ENCODE measurements at regions not wholly inside any gene's neighbourhood (a gene's known extent, or its start where the extent isn't known, plus 50 kb on each side); places are given as distances from the start of the nearest gene placed in this dataset.

DNA sequence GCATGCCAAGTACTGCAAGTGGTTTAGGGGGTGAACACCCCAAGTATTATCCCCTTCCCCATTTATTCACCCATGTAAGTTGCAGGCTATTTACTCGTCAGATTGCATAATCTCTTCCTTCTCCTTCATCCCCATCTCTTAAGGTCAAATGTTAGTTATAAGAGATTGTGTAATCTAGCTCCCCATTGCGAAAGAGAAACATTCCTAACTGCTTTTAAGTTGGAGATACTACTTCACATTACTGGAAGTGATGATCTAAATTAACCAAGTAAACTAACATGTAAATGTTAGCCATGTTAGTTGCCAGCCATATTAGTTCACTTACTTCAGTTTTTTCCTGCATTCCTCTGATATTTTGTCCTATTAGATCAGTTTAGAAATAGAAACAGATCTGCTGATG, 262.3 kb downstream of the TAF11L14 start:
- intact Hi-C loops (cut with DNase I), result no loop called here
- Histone ChIP-seq H3K27me3 (ENCODE audit: control insufficient read depth in 1 of 2, insufficient read depth in 2 of 2, low read length in 1 of 2) (no peaks in the 10 kb centered on the region), H3K4me3 (ENCODE audit: low read length in 2 of 2) (no peak overlapping the region), H3K36me3 (ENCODE audit: control insufficient read depth in 1 of 2, insufficient read depth in 2 of 2, low read length in 1 of 2) (no peaks in the 10 kb centered on the region), H3K27ac (ENCODE audit: low read depth in 1 of 2, low read length in 2 of 2) (no peak overlapping the region), H3K9me3 (ENCODE audit: control insufficient read depth, low read length) (peaks cover 1% of the 10 kb centered on the region), H3K4me1 (ENCODE audit: control insufficient read depth in 1 of 2, insufficient read depth in 2 of 2, low read length in 2 of 2) (no peaks in the 10 kb centered on the region)
- no peak for DNase-seq
- WGBS, 2 donors, result 74 to 84% methylated on average over 2 of the region's 2 CpGs
- ATAC-seq (ENCODE audit: low FRiP score), result peak; percentile 76

DNA sequence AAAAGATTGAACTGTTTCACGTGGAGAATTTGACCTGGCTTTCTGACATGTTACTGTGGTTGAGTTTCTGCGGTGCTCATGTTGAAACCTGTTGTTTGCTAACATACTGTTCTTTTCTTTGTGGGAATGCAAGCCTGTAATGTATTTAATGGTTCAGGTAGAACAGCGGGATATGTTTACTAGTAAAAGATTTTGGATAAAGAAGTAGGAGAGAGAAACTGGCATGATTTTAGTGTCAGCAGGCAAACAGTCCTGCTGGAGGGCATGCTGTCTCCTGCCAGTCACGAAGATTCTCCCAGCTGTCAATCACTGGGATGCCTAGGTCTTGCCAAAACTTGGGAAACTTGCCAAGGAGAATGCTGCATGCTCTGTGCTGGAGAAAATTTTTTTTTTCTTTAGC, 263.5 kb downstream of the TAF11L14 start:
- Histone ChIP-seq H3K36me3 (ENCODE audit: control insufficient read depth in 1 of 2, insufficient read depth in 2 of 2, low read length in 1 of 2) (no peaks in the 10 kb centered on the region), H3K4me3 (ENCODE audit: low read length in 2 of 2) (no peak overlapping the region), H3K4me1 (ENCODE audit: control insufficient read depth in 1 of 2, insufficient read depth in 2 of 2, low read length in 2 of 2) (no peaks in the 10 kb centered on the region), H3K27ac (ENCODE audit: low read depth in 1 of 2, low read length in 2 of 2) (no peak overlapping the region), H3K9me3 (ENCODE audit: control insufficient read depth, low read length) (peaks cover 1% of the 10 kb centered on the region), H3K27me3 (ENCODE audit: control insufficient read depth in 1 of 2, insufficient read depth in 2 of 2, low read length in 1 of 2) (no peaks in the 10 kb centered on the region)
- intact Hi-C loops (cut with DNase I), result no loop called here
- 64 to 70% methylated on average over 4 of the region's 4 CpGs for WGBS, 2 donors
- DNase-seq (no peak), ATAC-seq (ENCODE audit: low FRiP score) (no peak)

DNA sequence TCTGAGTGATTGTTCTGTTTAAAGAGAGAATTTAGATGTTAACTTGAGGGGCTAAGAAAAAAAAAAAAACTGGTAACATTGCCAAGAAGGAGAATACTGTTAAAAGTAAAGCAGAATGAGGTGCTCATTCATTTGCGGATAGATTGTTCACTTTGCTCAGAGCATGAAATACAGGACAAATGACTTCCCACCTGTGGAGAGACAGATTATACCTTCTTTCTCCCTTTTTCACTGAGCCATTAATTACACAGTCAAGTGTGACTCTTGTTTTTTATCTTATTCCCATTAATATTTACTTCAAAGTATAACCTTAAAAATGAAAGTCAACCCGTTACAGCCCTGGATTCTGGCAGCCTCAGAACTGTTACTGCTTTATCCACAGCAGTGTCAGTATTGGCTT, 264.5 kb downstream of the TAF11L14 start:
- Histone ChIP-seq H3K27me3 (ENCODE audit: control insufficient read depth in 1 of 2, insufficient read depth in 2 of 2, low read length in 1 of 2) (no peaks in the 10 kb centered on the region), H3K9me3 (ENCODE audit: control insufficient read depth, low read length) (peaks cover 1% of the 10 kb centered on the region), H3K36me3 (ENCODE audit: control insufficient read depth in 1 of 2, insufficient read depth in 2 of 2, low read length in 1 of 2) (no peaks in the 10 kb centered on the region), H3K4me3 (ENCODE audit: low read length in 2 of 2) (no peak overlapping the region), H3K4me1 (ENCODE audit: control insufficient read depth in 1 of 2, insufficient read depth in 2 of 2, low read length in 2 of 2) (no peaks in the 10 kb centered on the region), H3K27ac (ENCODE audit: low read depth in 1 of 2, low read length in 2 of 2) (no peak overlapping the region)
- intact Hi-C loops (cut with DNase I), result no loop called here
- no peak for ATAC-seq (ENCODE audit: low FRiP score)
- 41 to 44% methylated on average over 2 of the region's 2 CpGs for WGBS, 2 donors
- no peak for DNase-seq

DNA sequence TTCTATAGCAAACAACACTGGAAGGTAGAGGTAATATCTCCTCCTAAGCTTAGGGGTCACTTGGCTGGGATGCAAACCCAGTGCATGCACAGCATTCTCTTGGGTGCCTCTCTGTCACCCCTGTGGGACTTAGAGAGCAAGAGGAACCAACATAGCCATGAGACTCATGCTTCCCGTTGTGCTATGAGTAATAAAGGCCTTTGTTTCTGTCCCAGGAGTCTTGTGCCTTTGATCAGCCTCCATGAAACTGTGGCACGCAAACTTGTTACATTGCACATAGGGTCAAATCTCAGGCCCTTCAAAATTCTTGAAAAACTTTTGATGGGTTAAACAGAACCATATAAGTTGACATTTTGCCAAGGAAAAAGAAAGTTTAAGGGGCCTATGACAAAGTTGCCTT, 272.8 kb downstream of the TAF11L14 start:
- intact Hi-C loops (cut with DNase I), result no loop called here
- no peaks in the 10 kb centered on the region for H3K27me3 ChIP-seq (ENCODE audit: control insufficient read depth in 1 of 2, insufficient read depth in 2 of 2, low read length in 1 of 2)
- H3K27ac ChIP-seq (ENCODE audit: low read depth in 1 of 2, low read length in 2 of 2), result no peak overlapping the region
- ATAC-seq (ENCODE audit: low FRiP score) (no peak), DNase-seq (no peak)
- WGBS, 2 donors, result 60 to 68% methylated on average over 2 of the region's 2 CpGs
- H3K36me3 ChIP-seq (ENCODE audit: control insufficient read depth in 1 of 2, insufficient read depth in 2 of 2, low read length in 1 of 2), result no peaks in the 10 kb centered on the region
- H3K4me1 ChIP-seq (ENCODE audit: control insufficient read depth in 1 of 2, insufficient read depth in 2 of 2, low read length in 2 of 2), result no peaks in the 10 kb centered on the region
- no peak overlapping the region for H3K4me3 ChIP-seq (ENCODE audit: low read length in 2 of 2)
- H3K9me3 ChIP-seq (ENCODE audit: control insufficient read depth, low read length), result no peaks in the 10 kb centered on the region

DNA sequence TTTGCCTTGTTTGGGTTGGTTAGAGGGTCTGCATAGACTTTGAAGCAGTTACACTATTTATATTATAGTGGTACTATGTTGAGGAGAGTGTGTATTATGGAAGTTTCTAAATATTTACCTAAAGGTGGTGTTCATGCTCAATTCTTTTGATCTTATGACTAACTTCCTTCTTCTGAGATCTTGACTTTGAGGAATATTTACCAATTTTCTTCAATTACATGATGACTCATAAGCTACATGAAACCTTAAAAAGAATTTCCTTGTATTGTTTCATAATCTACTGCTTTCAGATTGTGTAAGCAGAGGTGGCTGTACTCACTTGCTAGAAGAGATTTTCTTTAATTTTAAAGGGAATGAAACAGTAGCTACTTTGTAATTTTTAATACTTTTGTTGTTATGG, 276.1 kb downstream of the TAF11L14 start:
- Histone ChIP-seq H3K27me3 (ENCODE audit: control insufficient read depth in 1 of 2, insufficient read depth in 2 of 2, low read length in 1 of 2) (no peaks in the 10 kb centered on the region), H3K4me3 (ENCODE audit: low read length in 2 of 2) (no peak overlapping the region), H3K36me3 (ENCODE audit: control insufficient read depth in 1 of 2, insufficient read depth in 2 of 2, low read length in 1 of 2) (no peaks in the 10 kb centered on the region), H3K4me1 (ENCODE audit: control insufficient read depth in 1 of 2, insufficient read depth in 2 of 2, low read length in 2 of 2) (no peaks in the 10 kb centered on the region), H3K9me3 (ENCODE audit: control insufficient read depth, low read length) (no peaks in the 10 kb centered on the region), H3K27ac (ENCODE audit: low read depth in 1 of 2, low read length in 2 of 2) (no peak overlapping the region)
- DNase-seq (no peak), ATAC-seq (ENCODE audit: low FRiP score) (no peak)
- intact Hi-C loops (cut with DNase I), result no loop called here

DNA sequence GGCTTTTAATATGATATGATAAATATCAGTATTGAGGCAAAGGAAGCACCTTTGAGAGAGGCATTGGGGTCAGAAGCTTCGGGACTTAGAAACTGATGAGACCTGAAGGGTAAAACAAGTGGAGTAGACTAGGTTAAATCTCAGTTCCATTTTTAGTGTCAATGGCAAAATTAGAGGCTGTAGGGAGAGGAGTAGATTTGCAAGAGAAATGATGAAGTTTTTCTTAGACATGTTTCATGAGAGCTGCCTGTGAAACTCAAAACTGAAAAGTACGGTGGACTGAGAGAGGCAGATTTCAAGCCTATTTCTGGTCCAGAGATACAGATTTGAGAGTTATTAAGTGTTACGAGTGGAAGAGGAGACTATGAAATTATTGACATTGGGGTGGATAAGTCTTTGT, 278.5 kb downstream of the TAF11L14 start:
- Histone ChIP-seq H3K4me1 (ENCODE audit: control insufficient read depth in 1 of 2, insufficient read depth in 2 of 2, low read length in 2 of 2) (no peaks in the 10 kb centered on the region), H3K27ac (ENCODE audit: low read depth in 1 of 2, low read length in 2 of 2) (no peak overlapping the region), H3K9me3 (ENCODE audit: control insufficient read depth, low read length) (no peaks in the 10 kb centered on the region), H3K36me3 (ENCODE audit: control insufficient read depth in 1 of 2, insufficient read depth in 2 of 2, low read length in 1 of 2) (no peaks in the 10 kb centered on the region), H3K27me3 (ENCODE audit: control insufficient read depth in 1 of 2, insufficient read depth in 2 of 2, low read length in 1 of 2) (no peaks in the 10 kb centered on the region), H3K4me3 (ENCODE audit: low read length in 2 of 2) (no peak overlapping the region)
- 77 to 81% methylated on average over 3 of the region's 3 CpGs for WGBS, 2 donors
- no peak for DNase-seq
- no peak for ATAC-seq (ENCODE audit: low FRiP score)
- intact Hi-C loops (cut with DNase I), result no loop called here

DNA sequence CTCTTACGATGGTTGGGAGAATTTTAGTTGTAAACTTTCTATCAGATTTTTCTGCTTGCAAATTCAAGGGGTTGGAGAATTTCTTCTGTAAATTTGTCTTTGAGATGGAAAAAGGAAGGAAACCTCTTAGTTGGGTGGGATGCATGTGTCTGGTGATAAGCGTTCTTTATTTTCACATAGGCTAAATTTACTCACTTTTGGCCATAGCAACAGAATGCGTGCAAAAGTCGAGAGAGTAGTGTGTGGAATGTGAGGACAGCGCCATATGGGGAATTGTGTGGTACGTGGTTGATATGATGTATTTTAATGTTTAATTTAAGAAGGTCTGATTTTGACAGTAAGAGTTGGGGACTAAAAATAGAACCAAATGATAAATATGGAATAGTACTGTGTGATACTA, 282.2 kb downstream of the TAF11L14 start:
- intact Hi-C loops (cut with DNase I), result no loop called here
- no peak overlapping the region for H3K4me3 ChIP-seq (ENCODE audit: low read length in 2 of 2)
- H3K27me3 ChIP-seq (ENCODE audit: control insufficient read depth in 1 of 2, insufficient read depth in 2 of 2, low read length in 1 of 2), result no peaks in the 10 kb centered on the region
- H3K9me3 ChIP-seq (ENCODE audit: control insufficient read depth, low read length), result no peaks in the 10 kb centered on the region
- H3K4me1 ChIP-seq (ENCODE audit: control insufficient read depth in 1 of 2, insufficient read depth in 2 of 2, low read length in 2 of 2), result no peaks in the 10 kb centered on the region
- H3K27ac ChIP-seq (ENCODE audit: low read depth in 1 of 2, low read length in 2 of 2), result no peak overlapping the region
- WGBS, 2 donors, result 31 to 45% methylated on average over 6 of the region's 6 CpGs
- ATAC-seq (ENCODE audit: low FRiP score) (no peak), DNase-seq (no peak)
- H3K36me3 ChIP-seq (ENCODE audit: control insufficient read depth in 1 of 2, insufficient read depth in 2 of 2, low read length in 1 of 2), result no peaks in the 10 kb centered on the region

DNA sequence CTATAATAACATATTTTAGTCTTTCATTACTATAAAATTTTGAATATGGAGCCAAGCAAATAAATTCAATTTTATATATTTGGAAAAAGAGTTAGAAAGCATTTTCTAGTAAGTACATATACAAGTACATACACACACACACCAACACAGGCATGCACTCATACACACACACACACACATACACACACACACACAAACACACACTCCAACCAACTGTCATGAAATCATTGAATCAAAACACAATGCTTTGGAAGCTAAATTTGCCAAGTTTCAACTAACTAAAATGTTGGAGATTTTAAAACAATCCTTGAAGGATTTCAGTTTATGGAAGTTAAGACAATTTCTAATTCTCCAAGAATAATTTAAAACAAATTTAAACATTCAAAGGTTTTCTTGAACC, 283.2 kb downstream of the TAF11L14 start:
- Histone ChIP-seq H3K4me1 (ENCODE audit: control insufficient read depth in 1 of 2, insufficient read depth in 2 of 2, low read length in 2 of 2) (no peaks in the 10 kb centered on the region), H3K27me3 (ENCODE audit: control insufficient read depth in 1 of 2, insufficient read depth in 2 of 2, low read length in 1 of 2) (no peaks in the 10 kb centered on the region), H3K36me3 (ENCODE audit: control insufficient read depth in 1 of 2, insufficient read depth in 2 of 2, low read length in 1 of 2) (no peaks in the 10 kb centered on the region), H3K27ac (ENCODE audit: low read depth in 1 of 2, low read length in 2 of 2) (no peak overlapping the region), H3K4me3 (ENCODE audit: low read length in 2 of 2) (no peak overlapping the region), H3K9me3 (ENCODE audit: control insufficient read depth, low read length) (no peaks in the 10 kb centered on the region)
- ATAC-seq (ENCODE audit: low FRiP score) (no peak), DNase-seq (no peak)
- intact Hi-C loops (cut with DNase I), result no loop called here

DNA sequence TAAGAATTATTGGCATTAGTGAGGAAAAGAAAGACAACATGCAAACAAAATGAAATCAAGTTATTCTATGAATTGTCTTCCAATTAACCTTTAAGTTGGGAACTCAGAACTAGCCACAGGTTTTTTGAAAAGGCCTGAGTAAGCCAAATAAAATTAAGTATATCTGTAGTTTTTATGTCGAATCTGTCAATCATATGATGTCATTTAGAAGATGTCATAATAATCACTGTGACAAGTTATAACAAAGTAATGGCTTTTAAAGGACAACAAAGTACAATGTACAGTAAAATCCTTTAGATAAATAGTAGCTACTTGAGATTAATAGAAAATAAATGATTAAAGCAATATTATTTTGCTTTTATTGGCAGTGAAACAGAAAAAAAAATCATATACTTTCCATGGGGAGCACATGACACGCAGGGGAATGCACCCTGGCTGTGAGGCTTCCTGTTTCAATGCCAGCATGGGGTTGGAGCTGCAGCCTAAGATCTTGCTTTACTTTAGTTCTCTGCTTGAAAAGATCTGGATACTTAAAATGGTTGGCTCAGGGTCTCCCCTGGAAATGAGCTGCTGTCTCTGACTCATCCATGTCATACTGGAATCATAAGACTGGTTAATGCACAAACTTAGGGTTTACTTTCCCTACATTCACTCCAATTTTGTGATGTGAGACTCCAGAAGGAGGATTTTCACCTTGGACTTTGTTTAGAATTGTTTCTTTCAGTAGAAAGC, 284.3 kb downstream of the TAF11L14 start:
- Histone ChIP-seq H3K4me3 (ENCODE audit: low read length in 2 of 2) (no peak overlapping the region), H3K27me3 (ENCODE audit: control insufficient read depth in 1 of 2, insufficient read depth in 2 of 2, low read length in 1 of 2) (no peaks in the 10 kb centered on the region), H3K4me1 (ENCODE audit: control insufficient read depth in 1 of 2, insufficient read depth in 2 of 2, low read length in 2 of 2) (no peaks in the 10 kb centered on the region), H3K9me3 (ENCODE audit: control insufficient read depth, low read length) (no peaks in the 10 kb centered on the region), H3K27ac (ENCODE audit: low read depth in 1 of 2, low read length in 2 of 2) (no peak overlapping the region), H3K36me3 (ENCODE audit: control insufficient read depth in 1 of 2, insufficient read depth in 2 of 2, low read length in 1 of 2) (no peaks in the 10 kb centered on the region)
- ATAC-seq (ENCODE audit: low FRiP score) (no peak), DNase-seq (no peak)
- WGBS, 2 donors, result 30 to 34% methylated on average over 2 of the region's 2 CpGs
- intact Hi-C loops (cut with DNase I), result no loop called here

All from aorta (tissue), 5 donors.